CD4-positive, alpha-beta T cell treated with Interleukin-1 beta for 1 hour (primary cell): ENCODE measurements at regions not wholly inside any gene's neighbourhood (a gene's known extent, or its start where the extent isn't known, plus 50 kb on each side); places are given as distances from the start of the nearest gene placed in this dataset.
A peak's percentile ranks its signal among the peaks of the same experiment; 100 is the strongest.
"Not testable (repeated sequence)": the region's sequence is repeated elsewhere in the genome, so short reads cannot be mapped to it uniquely, and the experiment has no call there.

ENCODE experiments used
- DNase-seq, 2 donors: peaks; one replicate each; pipeline ENCODE4 v3.0.0-alpha.2; 2020 to 2022

DNA sequence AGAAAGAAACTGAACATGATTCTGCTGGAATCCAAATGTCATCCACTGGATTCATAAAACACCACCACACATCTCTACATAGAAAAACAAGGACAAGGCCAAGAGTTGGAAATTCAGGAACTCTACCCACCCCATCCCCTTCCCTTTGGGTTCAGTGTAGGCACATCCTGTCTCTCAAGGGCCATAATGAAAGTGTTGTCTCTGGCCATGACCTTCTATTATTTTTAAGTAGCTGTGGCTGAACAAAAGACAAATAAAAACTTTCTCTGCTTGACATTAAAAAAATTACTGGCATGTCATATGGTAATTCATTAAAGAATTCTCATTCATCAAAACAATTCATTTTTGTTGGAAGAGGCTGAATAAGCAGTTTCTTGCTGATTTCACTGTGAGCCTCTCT is 54.9 kb upstream of the ZBTB18 start:
- DNase-seq, result no peak

DNA sequence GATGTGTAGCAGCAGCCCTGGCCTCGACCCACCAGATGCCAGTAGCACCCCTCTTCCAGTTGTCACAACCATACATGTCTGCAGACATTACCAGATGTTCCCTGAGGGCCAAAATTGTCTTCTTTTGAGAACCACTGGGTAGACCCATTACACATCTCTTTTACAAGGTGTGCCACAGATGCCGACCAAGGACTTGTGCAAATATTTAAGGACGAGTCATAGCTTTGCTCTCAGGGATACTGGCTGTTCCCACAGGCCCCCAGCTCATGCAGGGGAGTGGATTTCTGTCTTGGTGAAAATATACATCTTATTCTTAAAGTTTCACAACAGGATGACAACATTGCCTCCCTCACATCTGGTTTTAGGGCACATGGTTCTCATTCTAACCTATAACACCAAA is 59.4 kb upstream of the ZBTB18 start:
- no peak for DNase-seq

DNA sequence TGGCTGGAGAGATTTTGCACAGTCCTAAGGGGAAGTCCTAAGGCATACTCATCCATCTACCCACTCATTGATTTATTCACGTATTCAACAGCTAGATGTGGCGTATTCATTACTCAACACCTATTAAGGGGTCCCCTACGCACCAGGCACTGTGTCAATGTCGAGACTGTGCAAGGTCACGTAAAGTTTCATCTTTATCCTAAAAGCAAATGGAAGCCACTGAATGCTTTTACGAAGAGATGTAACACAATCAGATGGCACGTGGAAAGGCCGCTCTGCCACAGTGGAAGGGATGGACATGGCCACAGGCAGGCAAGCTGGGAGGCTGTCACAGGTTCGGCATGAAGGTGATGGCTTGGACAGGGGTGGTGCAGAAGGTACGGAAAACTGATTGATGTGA is 66.3 kb upstream of the ZBTB18 start:
- DNase-seq, result no peak

DNA sequence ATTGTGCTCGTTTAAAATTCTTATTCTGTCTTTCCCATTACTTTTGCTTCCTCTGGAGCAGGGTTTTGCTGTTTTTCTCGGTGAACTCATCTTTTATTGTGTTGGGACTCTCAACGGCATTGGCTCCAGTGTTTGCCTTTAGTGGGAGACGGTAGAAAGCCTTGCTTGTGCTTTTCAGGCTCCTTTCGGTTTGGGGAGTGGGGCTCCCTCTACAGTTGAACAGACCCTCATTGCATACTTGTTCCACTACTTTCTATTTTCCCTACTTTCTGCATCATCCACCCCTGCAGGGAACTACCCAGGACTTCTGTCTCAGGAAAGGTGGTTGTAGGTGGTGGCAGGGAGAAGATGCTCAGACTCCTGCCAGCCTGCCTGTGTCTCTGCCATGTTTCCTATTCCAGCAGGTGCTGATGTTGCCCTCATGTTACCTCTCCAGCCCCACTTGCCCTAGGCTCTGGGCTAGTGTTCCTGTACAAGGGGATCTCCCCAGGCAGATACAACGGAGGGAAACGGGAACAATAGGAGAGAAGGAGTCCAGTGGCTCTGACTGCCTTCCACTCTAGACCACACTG is 68.5 kb upstream of the ZBTB18 start:
- no peak for DNase-seq

DNA sequence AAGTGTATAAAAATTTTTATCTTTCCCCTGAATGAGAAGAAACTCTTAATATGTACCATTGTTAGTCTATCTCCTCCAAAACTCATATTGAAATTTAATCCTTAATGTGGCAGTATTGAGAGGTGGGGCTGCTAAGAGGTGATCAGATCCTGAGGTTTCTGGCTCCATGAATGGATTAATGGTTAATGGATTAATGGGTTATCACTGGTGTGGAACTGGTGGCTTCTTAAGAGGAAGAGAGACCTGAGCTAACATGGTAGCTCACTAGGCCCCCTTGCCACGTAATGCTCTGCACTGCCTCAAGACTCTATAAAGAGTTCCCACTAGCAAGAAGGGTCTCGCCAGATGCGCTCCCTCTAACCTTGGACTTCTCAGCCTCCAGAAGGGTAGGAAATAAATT is 70.6 kb upstream of the ZBTB18 start:
- DNase-seq, result no peak

DNA sequence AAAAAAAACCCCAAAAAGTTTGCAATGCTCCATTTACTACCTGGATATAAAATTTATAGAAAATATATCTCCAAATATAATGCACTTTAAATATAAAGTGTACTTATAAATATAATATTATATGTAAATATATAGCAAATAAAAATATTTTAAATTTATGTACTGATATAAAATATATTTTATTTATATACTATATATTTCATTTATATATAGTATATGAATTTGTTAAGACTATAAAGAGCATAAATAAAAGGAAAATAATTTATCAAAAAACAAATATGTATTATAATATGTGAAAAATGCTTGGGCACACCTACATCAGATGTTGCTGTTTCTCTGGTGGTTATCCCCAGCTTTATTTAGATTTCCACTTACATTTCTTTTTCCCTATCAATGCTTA is 71.0 kb upstream of the ZBTB18 start:
- no peak for DNase-seq

DNA sequence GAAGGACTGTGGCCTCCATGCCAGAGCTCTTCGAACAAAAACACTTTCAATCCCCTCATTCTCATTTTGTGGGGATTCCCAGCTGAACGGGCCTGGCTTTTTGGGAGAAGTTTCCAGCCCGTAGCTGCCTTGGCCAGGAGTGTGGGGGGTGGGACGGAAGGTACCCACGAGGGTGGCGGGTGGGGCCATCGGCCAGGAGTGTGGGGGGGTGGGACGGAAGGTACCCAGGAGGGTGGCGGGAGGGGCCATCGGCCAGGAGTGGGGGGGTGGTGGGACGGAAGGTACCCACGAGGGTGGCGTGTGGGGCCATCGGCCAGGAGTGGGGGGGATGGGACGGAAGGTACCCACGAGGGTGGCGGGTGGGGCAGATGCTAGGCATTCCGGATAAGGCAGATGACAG is 71.7 kb upstream of the ZBTB18 start:
- DNase-seq, result no peak

DNA sequence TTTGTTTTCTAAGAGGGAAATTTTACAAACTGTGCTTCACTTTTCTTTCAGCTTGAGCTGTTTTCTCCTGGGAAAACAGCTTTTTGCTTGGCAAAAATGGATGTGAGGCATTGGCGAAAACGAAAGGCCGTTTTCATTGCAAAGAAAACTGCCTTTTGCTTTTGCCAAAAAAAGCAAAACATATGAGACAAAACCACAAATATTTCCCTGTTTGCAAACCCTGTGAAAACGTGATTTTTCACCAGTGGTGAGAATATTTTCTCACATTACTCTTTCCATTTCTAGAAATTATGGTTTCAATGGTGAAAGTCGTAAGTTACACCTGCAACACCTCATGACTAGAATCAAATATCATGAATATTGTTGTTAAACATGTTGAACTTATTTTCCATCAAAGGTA is 74.0 kb upstream of the ZBTB18 start:
- DNase-seq, result no peak

DNA sequence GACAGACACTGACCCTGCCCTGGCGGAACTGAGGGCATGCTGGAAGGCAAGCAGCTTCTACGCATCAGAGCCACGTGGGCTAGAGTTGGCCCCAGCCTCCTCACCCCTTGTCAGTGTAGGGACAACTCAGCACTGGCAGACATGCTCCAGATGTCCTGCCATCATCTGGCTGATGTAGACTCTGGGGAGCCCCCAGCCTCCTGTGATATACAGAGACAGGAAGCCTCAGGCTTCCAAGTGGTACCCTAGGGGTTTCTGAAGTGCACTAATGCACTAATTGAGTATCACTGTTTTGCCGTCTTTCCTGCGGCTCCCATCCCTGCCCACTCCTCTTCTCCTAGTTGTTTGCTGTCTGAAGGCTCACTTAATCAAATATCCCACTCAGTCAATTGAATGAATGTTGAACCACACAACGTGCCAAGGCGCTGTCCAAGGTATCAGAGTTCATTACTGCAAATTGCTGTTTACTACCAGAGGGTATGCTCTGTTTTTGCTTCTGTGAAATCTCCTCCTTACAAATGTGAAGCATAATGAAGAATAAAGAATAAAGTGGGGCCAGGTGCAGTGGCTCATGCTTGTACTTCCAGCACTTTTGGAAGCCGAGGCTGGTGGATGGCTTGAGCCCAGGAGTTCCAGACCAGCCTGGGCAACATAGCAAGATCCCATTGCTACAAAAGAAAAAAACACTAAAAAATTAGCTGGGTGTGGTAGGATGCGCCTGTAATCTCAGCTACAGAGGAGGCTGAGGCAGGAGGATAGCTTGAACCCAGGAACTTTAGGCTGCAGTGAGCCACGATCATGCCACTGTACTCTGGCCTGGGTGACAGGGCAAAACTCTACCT is 76.4 kb upstream of the ZBTB18 start:
- DNase-seq, result no peak

DNA sequence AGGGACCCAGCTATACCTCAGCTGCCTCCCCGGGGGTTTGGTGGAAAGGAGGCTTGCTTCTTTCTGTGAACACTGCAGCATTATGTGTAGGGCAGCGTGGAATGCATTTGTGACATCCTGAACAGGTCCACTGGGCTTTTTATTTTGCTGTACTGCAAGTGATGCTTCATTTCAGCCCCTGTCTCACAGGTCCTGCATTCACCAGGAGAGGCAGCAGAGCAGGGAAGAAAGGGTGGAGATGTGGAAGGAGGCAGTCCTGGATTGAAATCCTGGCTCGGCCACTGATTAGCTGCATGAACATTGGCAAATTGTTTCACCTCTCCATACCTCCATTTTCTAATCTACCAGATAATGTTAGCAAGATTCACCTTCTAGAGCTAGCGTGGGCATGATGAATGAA is 77.9 kb upstream of the ZBTB18 start:
- DNase-seq, result no peak

DNA sequence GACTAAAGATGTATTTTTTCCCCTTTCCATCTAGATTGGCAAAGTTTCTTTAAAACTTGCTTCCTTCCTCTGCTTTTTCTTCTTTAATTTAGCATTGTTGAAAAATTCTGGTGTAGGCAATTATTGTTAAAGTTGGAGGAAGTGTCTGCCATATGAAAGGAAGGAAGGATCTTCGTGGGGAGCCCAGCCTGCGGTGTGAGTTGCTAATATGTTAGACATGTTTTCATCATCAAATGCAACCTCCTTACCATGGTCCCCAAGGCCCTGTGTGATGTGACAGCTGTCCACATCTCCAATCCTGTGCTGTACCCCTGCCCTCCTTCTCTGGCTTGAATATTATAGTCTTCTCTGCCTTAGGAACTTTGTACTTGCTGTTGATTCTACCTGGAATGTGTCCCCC is 81.0 kb upstream of the ZBTB18 start:
- no peak for DNase-seq

DNA sequence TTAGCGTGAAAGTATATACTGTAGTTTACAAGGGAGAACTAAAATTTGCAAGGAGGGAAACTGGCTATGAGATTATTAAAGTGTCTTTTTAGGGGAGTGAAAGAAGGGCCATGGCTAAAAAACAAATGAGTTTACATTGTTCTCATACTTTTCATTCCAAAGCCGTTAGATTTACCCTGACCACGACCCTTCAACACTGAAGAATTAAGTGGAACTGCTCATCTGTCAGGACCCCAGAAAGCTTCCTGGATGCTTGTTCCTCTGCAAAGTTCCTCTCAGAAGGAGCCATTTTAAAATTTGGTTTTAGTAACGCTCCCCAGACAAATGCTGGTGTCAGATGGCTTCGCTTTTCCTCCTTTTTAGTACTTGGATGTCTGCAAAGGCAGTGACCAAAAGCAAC is 82.7 kb upstream of the ZBTB18 start:
- no peak for DNase-seq

DNA sequence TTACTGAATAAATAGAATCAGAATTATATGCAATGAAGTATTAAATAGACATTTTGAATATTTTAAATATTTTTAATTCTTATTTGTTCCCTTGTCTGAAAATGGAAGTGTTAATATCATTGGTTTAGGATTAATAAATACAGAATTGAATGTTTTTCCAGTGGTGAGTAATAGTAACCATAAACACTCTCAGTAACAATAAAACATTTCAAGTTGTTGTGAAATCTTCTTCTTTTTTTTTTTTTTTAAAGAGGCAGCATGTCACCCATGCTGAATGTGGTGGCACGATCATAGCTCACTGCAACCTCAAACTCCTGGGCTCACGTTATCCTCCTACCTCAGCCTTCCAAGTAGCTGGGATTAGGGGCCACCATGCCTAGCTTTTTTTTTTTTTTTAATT is 86.2 kb upstream of the ZBTB18 start:
- no peak for DNase-seq

DNA sequence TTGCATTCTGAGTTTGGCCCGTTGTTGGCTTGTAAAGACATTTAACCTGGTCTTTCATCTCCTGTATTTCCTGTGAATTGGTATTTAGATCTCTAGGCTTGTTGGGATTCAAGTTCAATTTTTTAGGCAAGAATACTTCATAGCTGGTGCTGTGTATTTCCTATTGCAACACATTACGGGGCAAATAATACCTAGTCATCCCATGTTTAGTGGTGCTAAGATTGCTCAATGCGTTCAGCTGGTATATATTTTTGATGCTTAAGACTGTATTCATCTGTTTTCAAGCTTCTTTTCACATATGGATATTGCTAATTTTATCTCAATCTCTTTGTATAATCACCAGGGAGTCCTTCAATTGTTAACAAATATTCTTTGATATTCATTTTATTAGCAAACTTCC is 87.5 kb upstream of the ZBTB18 start:
- DNase-seq, result no peak

DNA sequence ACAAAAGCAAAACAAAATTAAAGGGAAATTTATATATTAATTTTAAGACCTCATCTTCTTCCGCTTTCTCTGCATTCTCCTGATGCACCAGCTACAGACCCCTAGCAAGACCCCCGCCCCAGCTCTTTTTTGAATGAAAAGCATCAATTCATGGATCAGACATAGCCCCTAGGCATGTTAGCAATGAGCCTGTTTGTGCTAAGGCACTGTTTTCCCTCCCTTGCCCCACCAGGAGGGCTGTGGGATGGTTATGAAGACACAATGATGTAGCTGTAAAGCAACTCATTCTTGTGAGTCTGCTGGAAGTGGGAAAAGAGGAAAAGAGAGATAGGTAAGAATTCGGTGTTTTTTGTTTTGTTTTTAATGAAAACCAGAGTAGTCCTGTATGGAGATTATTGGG is 88.5 kb upstream of the ZBTB18 start:
- DNase-seq, result no peak

DNA sequence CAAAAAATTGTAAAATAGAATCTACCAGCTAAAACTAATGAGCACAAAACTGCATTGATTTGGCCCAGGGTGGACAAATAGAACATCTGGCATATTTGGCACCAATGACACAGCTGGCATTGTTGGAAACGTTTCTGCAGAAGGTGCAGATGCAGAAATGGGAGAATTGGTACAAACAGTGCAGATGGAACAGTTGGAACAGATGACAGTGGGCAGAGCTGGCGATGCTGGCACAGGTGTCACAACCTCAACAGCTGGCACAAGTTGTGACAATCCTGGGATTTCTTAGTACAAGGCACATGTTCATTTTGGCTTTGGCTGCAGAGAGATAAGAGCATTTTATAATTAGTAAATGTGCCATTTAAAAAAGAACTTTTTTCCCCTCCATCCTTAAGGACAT is 91.1 kb upstream of the ZBTB18 start:
- DNase-seq, result no peak

DNA sequence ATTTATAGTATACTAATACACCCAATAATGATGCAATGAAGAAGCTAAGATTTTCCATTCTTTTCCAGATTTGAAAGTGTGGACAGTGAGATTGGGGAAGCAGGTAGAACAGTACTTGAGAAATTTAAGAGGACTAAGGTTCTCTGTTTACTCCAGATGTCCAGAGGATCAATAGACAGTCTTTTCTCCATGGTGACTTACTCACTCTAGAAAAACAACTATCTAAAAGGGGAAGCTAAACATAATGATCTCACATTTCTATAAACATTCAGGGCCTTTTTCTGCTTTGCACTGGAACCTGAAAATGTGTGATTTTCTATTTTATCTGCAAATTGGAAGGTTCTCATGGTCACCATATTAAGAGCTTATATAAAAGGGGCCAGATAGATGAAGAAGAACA is 93.9 kb upstream of the ZBTB18 start:
- no peak for DNase-seq

DNA sequence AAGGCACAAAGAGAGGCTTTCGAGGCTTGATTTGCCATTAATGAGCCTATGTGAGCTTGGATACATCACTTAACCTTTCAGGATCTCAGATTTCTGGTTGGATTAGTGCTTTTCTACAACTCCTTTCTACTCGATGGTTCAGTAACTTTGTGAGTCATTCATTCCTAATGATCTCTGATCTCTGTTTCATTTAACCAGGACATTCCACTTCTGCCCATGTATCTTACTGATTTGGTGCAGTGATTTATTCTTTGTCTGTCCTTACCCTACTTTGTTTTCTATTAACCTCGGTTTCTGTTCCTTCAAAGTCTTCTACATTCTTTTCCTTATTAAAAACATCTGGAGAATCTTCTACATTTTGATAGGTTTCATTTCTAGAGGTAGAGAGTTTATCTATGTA is 94.6 kb upstream of the ZBTB18 start:
- no peak for DNase-seq

DNA sequence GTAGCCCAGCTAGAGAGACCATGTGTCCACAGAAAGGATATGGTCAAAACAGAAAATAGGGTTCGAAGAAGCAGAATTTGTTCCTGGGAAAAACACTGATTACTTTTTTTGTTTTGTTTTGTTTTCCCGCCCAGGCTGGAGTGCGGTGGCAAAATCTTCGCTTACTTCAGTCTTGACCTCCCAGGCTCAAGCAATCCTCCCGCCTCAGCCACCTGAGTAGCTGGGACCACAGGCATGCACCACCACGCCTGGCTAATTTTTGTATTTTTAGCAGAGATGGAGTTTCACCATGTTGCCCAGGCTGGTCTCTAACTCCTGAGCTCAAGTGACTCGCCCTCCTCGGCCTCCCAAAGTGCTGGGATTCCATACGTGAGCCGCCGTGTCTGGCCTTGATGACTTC is 99.9 kb upstream of the ZBTB18 start:
- DNase-seq, result not testable (repeated sequence)

DNA sequence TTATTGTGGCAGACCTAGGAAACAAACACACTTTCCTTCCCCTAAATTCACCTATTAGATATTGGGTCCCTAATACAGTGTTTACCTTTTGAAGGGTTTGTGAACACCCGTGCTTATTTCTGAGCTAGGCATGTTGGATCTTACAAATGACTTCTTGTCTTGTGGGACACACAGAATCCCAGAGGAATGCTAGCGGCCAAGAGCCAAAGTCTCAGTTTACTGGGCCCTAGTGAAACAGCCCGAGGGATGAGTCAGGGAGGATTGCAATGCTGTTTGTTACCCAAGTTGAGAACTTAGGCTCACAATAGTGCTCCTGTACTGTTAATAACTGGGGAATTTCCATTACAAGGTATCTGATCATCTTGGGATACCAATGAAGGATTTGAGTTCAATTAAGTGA is 100.1 kb upstream of the AKT3 start:
- no peak for DNase-seq

DNA sequence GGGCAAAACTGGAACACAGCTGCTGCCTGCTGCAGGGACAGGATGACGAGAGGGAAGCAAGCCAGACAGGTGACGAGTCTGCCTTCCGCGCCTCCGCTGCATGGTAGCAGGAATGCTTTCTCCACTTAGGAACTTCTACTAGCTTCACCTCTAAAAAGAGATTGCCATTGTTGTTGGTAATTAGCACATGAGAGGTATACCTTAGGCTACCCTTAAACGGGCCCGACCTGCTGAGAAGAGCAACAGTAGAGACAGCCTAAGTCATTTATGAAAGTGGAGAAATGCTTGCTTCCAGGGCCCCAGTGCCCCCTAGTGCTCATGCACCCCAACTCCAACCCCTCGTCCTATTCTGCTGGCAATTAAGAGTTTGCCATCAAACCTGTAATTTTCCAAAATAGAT is 96.9 kb upstream of the AKT3 start:
- DNase-seq, result peak; percentile 21 to 33

DNA sequence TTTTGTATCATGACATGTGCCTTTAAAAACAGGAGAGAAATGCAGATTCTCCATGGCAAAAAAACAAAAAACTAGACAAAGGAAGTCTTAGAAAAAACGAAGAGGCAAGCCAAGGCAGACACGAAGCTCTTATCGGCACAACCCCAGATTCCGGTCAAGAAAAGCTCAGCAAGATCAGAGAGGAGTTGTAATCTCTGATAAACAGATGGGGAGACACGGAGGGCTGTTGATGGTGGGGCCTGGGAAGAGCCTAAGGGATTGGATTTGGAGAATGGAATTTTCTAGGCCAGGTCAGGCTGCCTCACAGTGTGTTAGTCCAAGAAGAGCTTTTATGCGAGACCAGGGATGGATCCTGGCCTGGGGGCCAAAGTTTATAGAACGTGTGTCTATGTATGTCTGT is 96.2 kb upstream of the AKT3 start:
- DNase-seq, result no peak

DNA sequence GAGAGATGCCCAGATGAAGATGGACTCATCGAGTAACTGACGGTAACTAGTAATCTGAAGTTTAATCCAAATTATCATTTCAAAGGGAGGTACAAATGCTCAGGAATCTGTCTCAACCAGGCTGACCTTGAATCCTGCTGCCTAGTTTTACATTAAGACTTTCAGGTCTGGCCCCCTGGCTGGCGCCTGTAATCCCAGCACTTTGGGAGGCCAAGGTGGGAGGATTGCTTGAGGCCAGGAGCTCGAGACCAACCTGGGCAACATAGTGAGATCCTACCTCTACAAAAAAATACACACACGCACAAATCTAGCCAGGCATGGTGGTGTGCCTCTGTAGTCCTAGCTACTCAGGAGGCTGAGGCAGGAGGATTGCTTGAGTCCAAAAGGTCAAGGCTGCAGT is 95.7 kb upstream of the AKT3 start:
- DNase-seq, result no peak

DNA sequence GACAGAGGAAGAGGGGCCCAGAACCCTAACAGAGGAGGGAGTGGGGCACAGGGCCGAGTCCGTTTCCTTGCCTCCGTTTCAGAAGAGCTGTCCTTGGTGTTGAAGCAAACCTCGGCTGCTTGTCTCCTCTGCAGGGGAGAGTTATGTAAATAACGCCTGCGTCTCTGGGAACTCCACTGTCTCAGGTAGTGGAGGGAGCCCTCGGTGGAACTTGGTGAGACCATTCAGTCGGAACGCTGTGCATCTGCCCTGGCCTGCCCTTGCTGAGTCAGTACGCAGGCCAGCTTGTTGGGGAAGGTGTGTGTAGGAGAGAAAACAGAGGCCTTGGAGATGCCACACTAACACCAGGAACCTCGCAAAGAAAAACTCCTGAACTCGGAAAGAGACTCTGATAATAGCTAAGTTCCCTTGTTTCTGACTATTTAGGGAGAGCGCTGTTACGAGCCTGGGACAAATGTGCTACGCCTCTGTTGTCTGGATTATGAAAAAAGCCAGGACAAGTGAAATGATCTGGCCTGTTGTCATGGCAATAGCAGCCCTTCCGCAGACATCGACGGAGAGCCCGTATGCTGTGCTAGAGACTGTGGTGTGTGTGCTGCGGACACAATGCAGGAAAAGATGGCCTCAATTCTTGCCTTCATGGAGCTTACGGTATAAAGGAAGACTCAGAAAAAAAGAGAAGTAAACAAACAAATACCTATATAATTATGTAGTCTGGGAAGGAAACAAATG is 94.6 kb upstream of the AKT3 start:
- no peak for DNase-seq
